GM12878 (cell line): ENCODE measurements at regions not wholly inside any gene's neighbourhood (a gene's known extent, or its start where the extent isn't known, plus 50 kb on each side); places are given as distances from the start of the nearest gene placed in this dataset.

Experiments
- ATAC-seq: fragments of 200-7000 bp; cut with Tn5 transposase; 3 replicates; pipeline ENCODE4 v1.9.1; 2020; ENCODE audit warnings: mild to moderate bottlenecking, moderate library complexity
- BruUV-seq: library from RNA; stranded (reverse); fragments of 400-500 nt; replicated peaks from 2 replicates; lab custom pipeline; 2021; lab: Mats Ljungman, UMichigan
- CTCF ChIA-PET: fragments of 300-600 bp; sonication (Branson Sonifier 250); formaldehyde crosslinking; extraction: SDS; loops from one replicate; lab custom pipeline; 2021; ENCODE audit warnings: inconsistent platforms; lab: Yijun Ruan, JAX
- POLR2A ChIA-PET: fragments of 350-600 bp; formaldehyde crosslinking; extraction: SDS; loops from one replicate; lab custom pipeline; 2021; ENCODE audit warnings: inconsistent platforms; lab: Charles Lee
- RAD21 ChIA-PET: fragments of 300-600 bp; sonication (Branson Sonifier 250); formaldehyde crosslinking; loops from one replicate; lab custom pipeline; 2023; ENCODE audit warnings: antibody characterized with exemption; ENCODE audit not compliant: unreplicated experiment; lab: Charles Lee
- SMC1A ChIA-PET: fragments of 300-600 bp; sonication (Branson Sonifier 250); formaldehyde crosslinking; loops from one replicate; lab custom pipeline; 2023; ENCODE audit not compliant: unreplicated experiment, uncharacterized antibody; lab: Charles Lee
- DNase-seq: peaks from one replicate; pipeline ENCODE4 v3.0.0-alpha.2; 2011; ENCODE audit warnings: low read depth, low spot score
- FAIRE-seq: peaks from 3 replicates; lab custom pipeline; 2011; peaks lifted over from hg19 to GRCh38; lab: Jason Lieb, UNC
- H2AFZ ChIP-seq: 2 replicates; pipeline ENCODE4 v1.6.0; 2011; ENCODE audit warnings: low read depth, low read length, control low read depth; ENCODE audit not compliant: control insufficient read depth
- H3K27ac ChIP-seq: 2 replicates; pipeline ENCODE4 v1.5.1; 2011; ENCODE audit warnings: control low read depth; ENCODE audit not compliant: control insufficient read depth, insufficient read depth
- H3K27me3 ChIP-seq, 2 experiments: replicated peaks in 1 of 2; 2 replicates each; pipeline versions ENCODE4 v1.6.0 to v1.6.1; 2011; ENCODE audit warnings: low read length in 1 of 2; ENCODE audit not compliant: control insufficient read depth in 2 of 2, insufficient read depth in 2 of 2
- H3K36me3 ChIP-seq, 2 experiments: 2 replicates each; pipeline ENCODE4 v1.5.1; 2011; ENCODE audit warnings: low read length in 1 of 2; ENCODE audit not compliant: control insufficient read depth in 2 of 2, insufficient read depth in 2 of 2
- H3K4me1 ChIP-seq: 2 replicates; pipeline ENCODE4 v1.6.1; 2011; ENCODE audit warnings: mild to moderate bottlenecking, low read length, moderate library complexity, mixed read lengths; ENCODE audit not compliant: control insufficient read depth, insufficient read depth
- H3K4me2 ChIP-seq: 2 replicates; pipeline ENCODE4 v1.6.0; 2011; ENCODE audit warnings: control low read depth; ENCODE audit not compliant: control insufficient read depth, insufficient read depth
- H3K4me3 ChIP-seq: fragments of 200-600 bp; sonication (generic); 2 replicates; pipeline ENCODE4 v1.5.1; 2016
- H3K79me2 ChIP-seq: 2 replicates; pipeline ENCODE4 v1.6.0; 2011; ENCODE audit warnings: low read length; ENCODE audit not compliant: control insufficient read depth, insufficient read depth
- H3K9ac ChIP-seq: 2 replicates; pipeline ENCODE4 v1.8.0; 2011; ENCODE audit warnings: low read length, control low read depth, mixed read lengths; ENCODE audit not compliant: control insufficient read depth, insufficient read depth
- H3K9me3 ChIP-seq: replicated peaks from 3 replicates; pipeline ENCODE4 v1.5.1; 2011; ENCODE audit warnings: mild to moderate bottlenecking, low read length; ENCODE audit not compliant: control insufficient read depth, insufficient read depth
- H4K20me1 ChIP-seq: 2 replicates; pipeline ENCODE4 v1.6.0; 2011; ENCODE audit not compliant: control insufficient read depth, insufficient read depth
- CHD1 ChIP-seq: IDR thresholded peaks from 2 replicates; pipeline ENCODE4 v1.6.1; 2012; ENCODE audit warnings: low read depth, low read length, improper control_type of control experiment
- CTCF ChIP-seq, 3 experiments: IDR thresholded peaks in 2 of 3; conservative IDR thresholded peaks in 1 of 3; 2 replicates each; pipeline ENCODE4 v1.5.1; 2011; ENCODE audit warnings: low read depth in 3 of 3, low read length in 3 of 3, mild to moderate bottlenecking in 3 of 3, control low read depth in 2 of 3, moderate library complexity in 2 of 3, inconsistent platforms in 1 of 3, mixed read lengths in 1 of 3; ENCODE audit not compliant: control insufficient read depth in 2 of 3, insufficient read depth in 1 of 3; ENCODE audit errors: extremely low read depth in 1 of 3
- KDM1A ChIP-seq: fragments of 200-600 bp; sonication (generic); IDR thresholded peaks from 2 replicates; pipeline ENCODE4 v1.6.1; 2016; ENCODE audit warnings: borderline replicate concordance
- MTA2 ChIP-seq: fragments of 450-650 bp; IDR thresholded peaks from 2 replicates; pipeline ENCODE4 v1.6.1; 2016; ENCODE audit warnings: low read depth, mild to moderate bottlenecking, moderate library complexity
- NR2C1 ChIP-seq: fragments of 450-650 bp; IDR thresholded peaks from 2 replicates; pipeline ENCODE4 v1.6.1; 2017; ENCODE audit warnings: antibody characterized with exemption, mild to moderate bottlenecking, moderate library complexity
- POLR2AphosphoS2 ChIP-seq: IDR thresholded peaks from 2 replicates; pipeline ENCODE4 v1.6.1; 2011; ENCODE audit warnings: low read depth, mild to moderate bottlenecking, low read length, improper control_type of control experiment, moderate library complexity
- POU2F2 ChIP-seq: IDR thresholded peaks from 3 replicates; pipeline ENCODE4 v1.6.1; 2011; ENCODE audit warnings: low read depth, mild to moderate bottlenecking, low read length, borderline replicate concordance
- RB1 ChIP-seq: fragments of 450-650 bp; formaldehyde crosslinking; IDR thresholded peaks from 2 replicates; pipeline ENCODE4 v1.6.1; 2017; ENCODE audit warnings: mild to moderate bottlenecking, borderline replicate concordance
- REST ChIP-seq: IDR thresholded peaks from 2 replicates; pipeline ENCODE4 v1.6.1; 2012; ENCODE audit warnings: mild to moderate bottlenecking, low read depth, low read length
- SMARCA5 ChIP-seq: fragments of 450-650 bp; IDR thresholded peaks from 2 replicates; pipeline ENCODE4 v1.6.1; 2017; ENCODE audit warnings: mild to moderate bottlenecking
- SREBF1 ChIP-seq: IDR thresholded peaks from 2 replicates; pipeline ENCODE4 v1.6.1; 2012; ENCODE audit warnings: mild to moderate bottlenecking, low read length
- ZNF217 ChIP-seq: fragments of 450-650 bp; IDR thresholded peaks from 2 replicates; pipeline ENCODE4 v1.6.1; 2017; ENCODE audit warnings: antibody characterized with exemption, mild to moderate bottlenecking
- WGBS: methylation state at CpG from one replicate; pipeline ENCODE4 v1.1.6; 2016; ENCODE audit warnings: low lambda C conversion rate; ENCODE audit not compliant: insufficient replicate concordance, insufficient coverage; ENCODE audit errors: missing lambda C conversion rate; 5-methylcytosine and 5-hydroxymethylcytosine counted together
- in situ Hi-C: fragments of 300-500 bp; cut with MboI; formaldehyde crosslinking; loops from 9 replicates; pipeline ENCODE4 v1.14.3; 2018; ENCODE audit warnings: mixed read lengths
- intact Hi-C: fragments of 100-400 bp; cut with micrococcal nuclease; formaldehyde crosslinking; loops from one replicate; pipeline ENCODE4 v1.14.2; 2022; ENCODE audit not compliant: unreplicated experiment
- TF ChIP-seq, protein P1 (sequence below): fragments of 450-650 bp; formaldehyde crosslinking; IDR thresholded peaks from 2 replicates; pipeline ENCODE4 v1.5.0; 2022; ENCODE audit warnings: mild to moderate bottlenecking, missing genetic modification characterization
- TF ChIP-seq, protein P2 (sequence below): fragments of 450-650 bp; IDR thresholded peaks from 2 replicates; pipeline ENCODE4 v1.6.1; 2017; ENCODE audit warnings: borderline replicate concordance

DNA sequence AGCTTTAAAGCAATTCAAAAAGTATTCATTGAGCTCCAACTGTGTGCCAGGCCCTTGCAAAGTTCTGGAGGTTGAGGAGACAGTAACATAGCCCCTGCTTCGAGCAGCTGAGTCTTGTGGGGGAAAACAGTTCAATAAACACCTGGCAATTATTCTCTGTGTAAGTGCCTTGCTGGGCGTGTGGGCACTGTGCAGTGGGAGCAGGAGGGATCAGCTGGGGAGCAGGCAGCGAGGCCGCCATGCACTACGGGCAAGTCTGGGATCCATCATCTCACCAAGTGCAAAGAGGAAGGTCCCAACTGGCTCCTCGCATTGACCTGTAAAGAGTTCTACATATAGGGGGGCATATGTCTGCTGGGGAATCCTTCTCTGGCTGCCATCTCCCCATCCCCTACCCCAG lies 342.2 kb upstream of the HS6ST1 start:
- Histone ChIP-seq H3K27me3 (peaks cover 0 to 4% of the 10 kb centered on the region in 2 experiments; a peak in 3 of 4 replicates), H3K4me2 (no peak overlapping the region), H3K36me3 (no peaks in the 10 kb centered on the region), H3K9ac (no peak overlapping the region), H4K20me1 (no peaks in the 10 kb centered on the region), H3K27ac (no peak overlapping the region), H3K4me3 (no peak overlapping the region), H3K9me3 (no peaks in the 10 kb centered on the region), H3K79me2 (no peaks in the 10 kb centered on the region), H3K4me1 (no peaks in the 10 kb centered on the region), H2AFZ (no peak overlapping the region)
- FAIRE-seq (no peak), DNase-seq (no peak), ATAC-seq (no peak)
- CTCF ChIA-PET, result no interaction called here
- SMC1A ChIA-PET, result no interaction called here
- 34% methylated on average over 6 of the region's 6 CpGs for WGBS
- RAD21 ChIA-PET, result no interaction called here
- in situ Hi-C loops, result no loop called here
- no TSS peak for BruUV-seq
- intact Hi-C loops, result no loop called here
- POLR2A ChIA-PET, result no interaction called here
- TF ChIP-seq POLR2AphosphoS2, result no peak
- TF ChIP-seq KDM1A, result no peak
- TF ChIP-seq POU2F2, result no peak
- TF ChIP-seq SREBF1, result no peak
- no peak for TF ChIP-seq NR2C1
- TF ChIP-seq RB1, result no peak
- no peak for TF ChIP-seq CTCF (IDR thresholded peaks at IDR 0.05 in 2 of 3, conservative IDR thresholded peaks at IDR 0.05 in 1 of 3; ENCODE audit: control insufficient read depth in 2 of 3, extremely low read depth in 1 of 3, insufficient read depth in 1 of 3, low read depth in 3 of 3, low read length in 3 of 3)
- no peak for TF ChIP-seq ZNF217
- TF ChIP-seq MTA2, result no peak
- TF ChIP-seq SMARCA5, result no peak
- TF ChIP-seq, protein P1, sequence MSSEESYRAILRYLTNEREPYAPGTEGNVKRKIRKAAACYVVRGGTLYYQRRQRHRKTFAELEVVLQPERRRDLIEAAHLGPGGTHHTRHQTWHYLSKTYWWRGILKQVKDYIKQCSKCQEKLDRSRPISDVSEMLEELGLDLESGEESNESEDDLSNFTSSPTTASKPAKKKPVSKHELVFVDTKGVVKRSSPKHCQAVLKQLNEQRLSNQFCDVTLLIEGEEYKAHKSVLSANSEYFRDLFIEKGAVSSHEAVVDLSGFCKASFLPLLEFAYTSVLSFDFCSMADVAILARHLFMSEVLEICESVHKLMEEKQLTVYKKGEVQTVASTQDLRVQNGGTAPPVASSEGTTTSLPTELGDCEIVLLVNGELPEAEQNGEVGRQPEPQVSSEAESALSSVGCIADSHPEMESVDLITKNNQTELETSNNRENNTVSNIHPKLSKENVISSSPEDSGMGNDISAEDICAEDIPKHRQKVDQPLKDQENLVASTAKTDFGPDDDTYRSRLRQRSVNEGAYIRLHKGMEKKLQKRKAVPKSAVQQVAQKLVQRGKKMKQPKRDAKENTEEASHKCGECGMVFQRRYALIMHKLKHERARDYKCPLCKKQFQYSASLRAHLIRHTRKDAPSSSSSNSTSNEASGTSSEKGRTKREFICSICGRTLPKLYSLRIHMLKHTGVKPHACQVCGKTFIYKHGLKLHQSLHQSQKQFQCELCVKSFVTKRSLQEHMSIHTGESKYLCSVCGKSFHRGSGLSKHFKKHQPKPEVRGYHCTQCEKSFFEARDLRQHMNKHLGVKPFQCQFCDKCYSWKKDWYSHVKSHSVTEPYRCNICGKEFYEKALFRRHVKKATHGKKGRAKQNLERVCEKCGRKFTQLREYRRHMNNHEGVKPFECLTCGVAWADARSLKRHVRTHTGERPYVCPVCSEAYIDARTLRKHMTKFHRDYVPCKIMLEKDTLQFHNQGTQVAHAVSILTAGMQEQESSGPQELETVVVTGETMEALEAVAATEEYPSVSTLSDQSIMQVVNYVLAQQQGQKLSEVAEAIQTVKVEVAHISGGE, result no peak
- TF ChIP-seq, protein P2, sequence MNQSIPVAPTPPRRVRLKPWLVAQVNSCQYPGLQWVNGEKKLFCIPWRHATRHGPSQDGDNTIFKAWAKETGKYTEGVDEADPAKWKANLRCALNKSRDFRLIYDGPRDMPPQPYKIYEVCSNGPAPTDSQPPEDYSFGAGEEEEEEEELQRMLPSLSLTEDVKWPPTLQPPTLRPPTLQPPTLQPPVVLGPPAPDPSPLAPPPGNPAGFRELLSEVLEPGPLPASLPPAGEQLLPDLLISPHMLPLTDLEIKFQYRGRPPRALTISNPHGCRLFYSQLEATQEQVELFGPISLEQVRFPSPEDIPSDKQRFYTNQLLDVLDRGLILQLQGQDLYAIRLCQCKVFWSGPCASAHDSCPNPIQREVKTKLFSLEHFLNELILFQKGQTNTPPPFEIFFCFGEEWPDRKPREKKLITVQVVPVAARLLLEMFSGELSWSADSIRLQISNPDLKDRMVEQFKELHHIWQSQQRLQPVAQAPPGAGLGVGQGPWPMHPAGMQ, result no peak
- TF ChIP-seq REST, result no peak
- TF ChIP-seq CHD1, result no peak
